ENCODE measurements at regions not wholly inside any gene's neighbourhood (a gene's known extent, or its start where the extent isn't known, plus 50 kb on each side); places are given as distances from the start of the nearest gene placed in this dataset.
A peak's percentile ranks its signal among the peaks of the same experiment; 100 is the strongest.

GRCh38 chr1:81242103-81242502 is 558.6 kb upstream of the ADGRL2 start:
- Histone ChIP-seq H3K4me1 (replicated peaks in 1 of 2) (peaks cover 3 to 7% of the 10 kb centered on the region in 2 donors), H3K36me3 (replicated peaks in 1 of 2) (no peaks in the 10 kb centered on the region), H3K27me3 (no peaks in the 10 kb centered on the region), H3K4me3 (no peak overlapping the region), H3K9me3 (replicated peaks in 1 of 3) (no peaks in the 10 kb centered on the region), H3K27ac (no peak overlapping the region)
- no peak for DNase-seq
- intact Hi-C loops (cut with DNase I), result no loop called here
- TF ChIP-seq CTCF (IDR thresholded peaks at IDR 0.05) (no peak), POLR2A (IDR thresholded peaks at IDR 0.05) (no peak)
- 81 to 86% (median 83%) methylated on average over 2 of the region's 2 CpGs for WGBS, 4 donors

- TF ChIP-seq CTCF (IDR thresholded peaks at IDR 0.05) (no peak), POLR2A (IDR thresholded peaks at IDR 0.05) (no peak)
- WGBS, 4 donors, result 19 to 48% (median 39%) methylated on average over 3 of the region's 3 CpGs
Observed at GRCh38 chr1:81238129-81238528, 562.6 kb upstream of the ADGRL2 start.

GRCh38 chr1:81237473-81238089 is 563.2 kb upstream of the ADGRL2 start:
- peak overlapping the region in 2 of 4 donors; percentile 7 to 56 for H3K4me3 ChIP-seq

More at GRCh38 chr1:81238129-81238528, 562.6 kb upstream of the ADGRL2 start:
- Histone ChIP-seq H3K4me3 (peak overlapping the region in 2 of 4 donors; percentile 7 to 56), H3K36me3 (replicated peaks in 1 of 2) (no peaks in the 10 kb centered on the region), H3K27me3 (no peaks in the 10 kb centered on the region), H3K4me1 (replicated peaks in 1 of 2) (peaks cover 3 to 7% of the 10 kb centered on the region in 2 donors), H3K27ac (no peak overlapping the region), H3K9me3 (replicated peaks in 1 of 3) (no peaks in the 10 kb centered on the region)
- DNase-seq, result no peak
- intact Hi-C loops (cut with DNase I), result no loop called here

GRCh38 chr1:81234237-81234636 is 566.5 kb upstream of the ADGRL2 start:
- Histone ChIP-seq H3K4me1 (replicated peaks in 1 of 2) (peaks cover 3 to 27% of the 10 kb centered on the region in 2 donors), H3K27ac (no peak overlapping the region), H3K9me3 (replicated peaks in 1 of 3) (no peaks in the 10 kb centered on the region), H3K4me3 (no peak overlapping the region), H3K36me3 (replicated peaks in 1 of 2) (no peaks in the 10 kb centered on the region), H3K27me3 (no peaks in the 10 kb centered on the region)
- TF ChIP-seq CTCF (IDR thresholded peaks at IDR 0.05), result no peak
- no peak for TF ChIP-seq POLR2A (IDR thresholded peaks at IDR 0.05)
- intact Hi-C loops (cut with DNase I), result no loop called here
- DNase-seq, result no peak
- WGBS, 4 donors, result 70 to 88% (median 76%) methylated on average over 3 of the region's 3 CpGs

More at GRCh38 chr1:81237473-81238089, 563.2 kb upstream of the ADGRL2 start:
- no peaks in the 10 kb centered on the region for H3K27me3 ChIP-seq
- intact Hi-C loops (cut with DNase I), result no loop called here
- no peaks in the 10 kb centered on the region for H3K9me3 ChIP-seq (replicated peaks in 1 of 3)
- no peak for DNase-seq
- no peaks in the 10 kb centered on the region for H3K36me3 ChIP-seq (replicated peaks in 1 of 2)
- TF ChIP-seq POLR2A (IDR thresholded peaks at IDR 0.05) (no peak), CTCF (IDR thresholded peaks at IDR 0.05) (no peak)
- H3K27ac ChIP-seq, result peak overlapping the region in 1 of 5 donors; percentile 0
- WGBS, 4 donors, result 21 to 28% (median 24%) methylated on average over 8 of the region's 8 CpGs
- H3K4me1 ChIP-seq (replicated peaks in 1 of 2), result peaks cover 3 to 10% of the 10 kb centered on the region in 2 donors

Measured in adrenal gland (tissue), 9 donors.